ENCODE measurements at regions not wholly inside any gene's neighbourhood (a gene's known extent, or its start where the extent isn't known, plus 50 kb on each side); places are given as distances from the start of the nearest gene placed in this dataset.

DNA sequence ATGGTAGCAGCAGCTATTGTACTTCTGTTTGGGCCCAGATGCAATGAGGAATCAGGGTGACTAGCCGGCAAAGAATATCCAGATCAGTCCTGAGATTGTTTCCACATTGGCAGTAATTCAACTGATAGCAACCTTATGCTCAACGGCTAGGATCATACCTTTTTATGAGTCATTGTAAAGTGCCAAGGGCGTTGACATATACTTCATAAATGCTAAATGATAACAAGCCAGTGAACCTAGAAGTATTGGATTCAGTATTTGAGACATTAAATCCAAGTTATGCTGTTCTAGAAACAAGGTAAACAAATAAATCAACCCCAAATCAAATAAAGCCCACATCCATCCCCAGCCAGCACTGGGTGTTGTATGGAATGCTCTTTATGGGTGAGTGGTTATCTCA lies 207.1 kb upstream of the ZFHX3 start:
- no peak for DNase-seq (ENCODE audit: low spot score)

DNA sequence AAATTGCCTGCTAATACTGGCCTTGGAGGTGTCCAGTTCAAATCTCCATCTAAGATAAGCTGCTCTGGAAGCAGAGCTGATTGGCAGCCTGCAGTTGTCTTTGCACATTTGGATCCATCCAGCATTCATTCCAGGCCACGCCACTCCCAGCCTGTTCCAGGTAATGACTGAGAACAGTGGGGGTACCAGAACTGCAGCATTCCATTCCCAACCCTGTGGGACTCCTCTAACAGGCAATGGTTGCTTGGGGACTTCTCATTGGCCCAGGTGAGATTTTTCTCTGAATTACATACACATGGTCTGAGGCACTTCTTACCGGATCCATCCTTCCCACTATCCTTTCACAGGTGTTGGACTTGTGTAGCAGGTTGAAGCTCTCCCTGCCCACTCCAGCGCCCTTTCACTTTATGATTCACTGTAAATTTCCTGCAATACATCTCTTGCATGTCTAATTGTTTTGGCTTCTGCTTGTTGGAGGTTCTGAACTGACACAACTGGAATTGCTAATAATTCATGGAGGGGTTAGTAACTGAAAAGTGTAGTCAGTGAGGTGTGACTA lies 206.1 kb upstream of the ZFHX3 start:
- DNase-seq (ENCODE audit: low spot score): no peak

DNA sequence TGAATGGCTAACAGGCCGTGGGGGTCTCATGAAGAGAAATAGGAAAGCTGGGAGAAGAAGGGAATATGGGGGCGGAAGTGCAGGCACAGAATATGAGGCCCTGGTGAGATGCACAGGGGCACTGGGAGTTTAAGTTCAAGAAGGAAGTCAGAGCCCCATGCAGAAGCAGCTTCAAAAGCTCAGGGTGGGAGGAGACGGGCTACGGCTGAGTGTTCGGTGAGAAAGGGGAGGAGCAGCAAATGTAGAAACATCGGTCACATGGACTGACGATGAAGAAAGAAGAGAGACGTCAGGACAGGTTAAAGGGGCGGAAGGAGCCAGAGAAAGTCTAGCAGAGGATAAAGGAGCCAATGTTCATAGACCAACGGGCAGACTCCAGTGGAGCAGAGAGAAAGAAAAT lies 204.5 kb upstream of the ZFHX3 start:
- no peak for DNase-seq (ENCODE audit: low spot score)

DNA sequence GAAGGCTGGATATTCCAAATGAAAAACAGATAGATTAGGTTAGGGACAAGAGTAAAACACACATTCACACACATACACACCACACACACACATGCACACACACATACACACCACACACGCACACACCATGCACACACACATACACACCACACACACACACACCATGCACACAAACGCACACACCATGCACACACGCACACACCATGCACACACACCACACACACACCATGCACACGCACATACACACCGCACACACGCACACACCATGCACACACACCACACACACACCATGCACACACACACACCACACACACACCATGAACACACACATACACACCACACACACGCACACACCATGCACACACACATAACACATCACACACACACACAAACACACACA lies 203.7 kb upstream of the ZFHX3 start:
- DNase-seq (ENCODE audit: low spot score): no peak

DNA sequence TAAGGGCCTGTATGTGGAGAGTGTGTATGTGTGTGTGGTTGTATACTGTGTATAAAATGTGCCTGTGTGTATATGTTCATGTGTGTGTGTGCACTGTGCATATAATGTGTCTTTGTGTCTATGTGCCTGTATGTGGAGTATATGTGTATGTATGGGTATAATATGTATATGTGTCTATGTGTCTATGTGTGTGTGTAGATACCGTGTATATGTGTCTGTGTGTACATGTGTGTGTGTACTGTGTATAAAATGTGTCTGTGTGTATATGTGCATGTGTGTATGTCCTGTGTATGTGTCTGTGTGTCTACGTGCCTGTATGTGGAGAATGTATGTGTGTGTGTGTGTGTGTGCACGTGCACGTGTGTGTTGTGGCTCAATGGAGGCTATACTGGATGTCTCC lies 200.4 kb upstream of the ZFHX3 start:
- no peak for DNase-seq (ENCODE audit: low spot score)

DNA sequence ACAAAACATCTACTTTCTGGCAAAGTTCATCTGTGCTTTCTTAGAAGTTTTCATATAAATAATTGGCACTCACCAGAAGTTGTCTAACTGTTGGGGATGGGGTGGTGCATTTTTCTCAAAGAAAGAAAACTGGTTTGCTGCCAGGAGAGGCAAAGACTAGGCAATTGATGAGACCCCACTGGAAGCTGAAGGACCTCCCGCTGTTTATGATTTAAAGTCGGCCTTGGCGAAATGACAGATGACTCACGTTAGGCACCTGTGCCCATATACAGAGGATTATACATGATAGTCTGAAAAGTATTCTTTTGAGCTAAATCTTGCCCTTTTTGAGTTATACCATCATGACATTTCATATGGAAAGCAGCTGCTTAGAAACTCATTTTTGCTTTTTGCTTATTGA lies 193.0 kb upstream of the ZFHX3 start:
- no peak for DNase-seq (ENCODE audit: low spot score)

DNA sequence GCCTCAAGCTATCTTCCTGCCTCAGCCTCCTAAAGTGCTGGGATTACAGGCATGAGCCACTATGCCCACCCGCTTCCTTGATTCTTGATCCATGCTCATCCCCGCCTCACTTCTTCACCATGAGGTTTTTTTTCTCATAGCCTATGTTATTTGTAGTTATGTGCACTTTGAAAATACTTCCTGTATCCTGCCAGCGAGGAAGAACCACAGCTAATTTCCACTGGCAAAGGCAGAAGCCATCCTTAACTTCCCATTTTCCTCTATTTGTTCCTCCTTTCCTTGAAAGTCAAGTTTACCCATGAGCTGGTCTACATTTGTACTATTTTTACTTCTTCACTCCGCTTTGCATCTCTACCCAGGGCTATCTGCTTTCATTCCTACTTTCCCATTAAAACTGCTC lies 189.7 kb upstream of the ZFHX3 start:
- DNase-seq (ENCODE audit: low spot score): no peak

DNA sequence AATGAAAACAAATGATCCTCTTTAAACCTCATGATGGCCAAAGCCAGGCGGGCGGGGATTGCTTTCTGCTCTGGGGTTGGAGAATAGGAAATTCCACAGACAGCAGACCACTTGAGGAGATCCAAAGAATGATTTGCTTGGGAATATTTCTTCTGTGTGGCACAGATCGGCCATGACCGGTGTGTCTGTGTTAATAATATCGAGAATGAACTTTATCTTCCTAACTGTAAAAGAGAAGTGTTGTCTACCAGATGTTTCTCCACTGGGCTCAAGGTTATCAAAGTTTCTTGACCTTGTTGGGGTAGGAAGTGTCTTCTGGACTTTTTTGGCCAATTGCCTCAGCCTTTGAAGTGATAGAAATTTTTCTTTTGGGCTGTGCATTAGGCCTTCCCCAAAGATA lies 186.6 kb upstream of the ZFHX3 start:
- DNase-seq (ENCODE audit: low spot score): no peak

DNA sequence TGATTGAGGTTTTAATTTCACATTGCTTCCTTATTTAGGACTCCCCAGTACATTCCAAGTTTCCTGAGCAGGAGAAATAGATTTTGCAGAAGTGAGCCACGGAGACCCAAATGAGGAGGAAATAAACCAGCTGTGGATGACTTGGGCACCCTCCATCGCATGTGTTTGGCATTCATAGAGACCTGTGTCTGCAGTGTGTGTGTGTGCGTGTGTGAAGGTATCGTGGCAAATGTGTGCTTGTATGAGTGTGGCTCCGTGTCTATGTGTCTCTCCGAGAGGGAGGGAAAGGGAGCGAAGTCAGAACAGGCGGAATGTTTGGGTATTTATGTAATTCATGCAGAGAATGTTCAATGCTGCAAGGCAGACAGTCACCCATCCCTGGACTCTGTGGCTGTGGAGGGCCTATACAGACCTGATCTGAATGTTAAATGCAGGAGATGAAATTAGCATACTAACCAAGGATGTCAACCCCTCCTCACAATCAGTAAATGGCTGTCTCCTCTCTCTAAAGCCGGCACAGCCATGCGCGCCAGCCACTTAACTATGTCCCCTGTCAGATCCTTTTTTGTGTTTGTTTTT lies 186.0 kb upstream of the ZFHX3 start:
- DNase-seq (ENCODE audit: low spot score): no peak

DNA sequence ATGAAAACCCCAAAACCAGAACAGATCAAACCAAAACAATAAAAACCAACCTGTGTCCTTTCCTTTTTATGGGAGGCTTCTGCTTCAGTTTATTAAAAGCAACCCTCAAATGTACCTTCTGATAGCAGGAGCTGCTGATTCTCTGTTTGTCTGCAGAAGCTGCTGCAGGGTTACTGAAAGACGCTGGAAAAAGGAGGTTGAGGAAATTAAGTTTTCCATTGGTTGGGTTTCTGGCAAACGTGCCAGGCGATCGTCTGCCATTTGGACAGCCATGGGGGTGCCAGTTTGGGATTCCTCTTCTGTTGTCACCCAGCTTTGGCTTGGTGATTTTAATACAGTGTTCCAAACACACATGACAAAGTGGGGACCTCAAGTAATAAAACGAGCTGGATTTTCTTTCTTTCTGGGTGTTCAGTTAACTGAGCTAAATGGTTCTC lies 185.4 kb upstream of the ZFHX3 start:
- DNase-seq (ENCODE audit: low spot score): no peak

DNA sequence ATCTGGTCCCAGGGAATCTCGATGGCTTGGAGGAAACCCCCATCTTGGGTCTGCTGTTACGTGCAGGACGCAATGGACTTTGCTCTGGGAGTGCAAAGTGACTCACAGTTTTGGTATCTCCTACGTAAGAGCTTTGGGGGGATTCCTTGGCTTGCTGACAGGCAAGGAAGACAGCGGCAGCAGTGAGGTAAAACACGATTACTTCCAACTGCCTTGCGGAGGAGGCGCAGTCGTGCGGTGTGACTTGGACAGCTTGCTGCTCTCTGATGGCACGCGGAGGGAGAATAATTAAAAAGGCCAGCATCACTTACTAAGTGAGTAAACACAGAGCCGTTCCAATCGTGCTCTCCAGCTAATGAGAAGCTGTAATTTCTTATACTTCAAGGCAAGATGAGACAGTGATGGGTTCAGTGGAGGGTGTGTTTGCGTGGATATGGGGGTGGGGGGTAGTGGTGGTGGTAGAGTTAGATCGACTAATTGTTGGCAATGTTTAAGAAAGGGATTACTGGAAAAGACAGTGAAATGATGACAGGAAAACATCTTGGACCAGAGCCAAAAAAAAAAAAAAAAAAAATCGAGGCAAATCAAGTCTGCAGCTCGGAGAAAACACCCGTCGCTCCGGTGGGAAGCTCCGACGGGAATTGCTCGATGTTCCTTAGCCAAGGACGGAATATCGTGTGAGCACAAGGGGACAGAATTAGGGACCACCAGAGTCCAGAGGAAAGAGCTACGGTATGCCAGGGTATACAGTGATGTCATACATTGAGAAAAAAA lies 184.8 kb upstream of the ZFHX3 start:
- peak; percentile 72 for DNase-seq (ENCODE audit: low spot score)

DNA sequence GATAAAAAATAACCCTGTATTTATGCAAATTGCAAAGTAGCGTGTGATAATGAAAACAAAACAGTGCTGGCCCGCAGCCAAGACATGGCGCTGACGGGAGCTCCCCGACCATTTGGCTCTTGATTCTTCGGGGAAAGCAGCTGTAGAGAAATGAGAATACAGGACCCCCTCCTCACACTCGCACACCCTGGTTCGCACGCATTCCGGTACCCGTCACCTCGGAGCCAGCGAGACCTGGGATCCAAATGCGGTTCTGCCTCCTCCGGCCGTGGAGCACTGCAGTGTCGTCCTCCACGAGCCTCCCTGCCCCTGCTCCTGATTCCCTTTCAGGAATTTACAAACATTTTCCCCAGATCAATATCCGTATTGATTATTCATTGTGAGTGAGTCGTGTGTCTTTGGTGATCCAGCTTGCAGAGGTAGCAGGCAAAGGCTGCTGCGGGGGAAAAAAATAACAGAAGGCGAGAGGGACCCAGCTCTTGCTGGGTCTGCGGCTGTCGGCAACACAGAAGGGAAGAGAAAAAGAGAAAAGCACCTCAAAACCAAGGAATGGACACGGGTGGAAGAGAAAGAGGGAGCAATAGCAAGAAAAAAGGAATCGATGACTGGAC lies 184.1 kb upstream of the ZFHX3 start:
- no peak for DNase-seq (ENCODE audit: low spot score)

DNA sequence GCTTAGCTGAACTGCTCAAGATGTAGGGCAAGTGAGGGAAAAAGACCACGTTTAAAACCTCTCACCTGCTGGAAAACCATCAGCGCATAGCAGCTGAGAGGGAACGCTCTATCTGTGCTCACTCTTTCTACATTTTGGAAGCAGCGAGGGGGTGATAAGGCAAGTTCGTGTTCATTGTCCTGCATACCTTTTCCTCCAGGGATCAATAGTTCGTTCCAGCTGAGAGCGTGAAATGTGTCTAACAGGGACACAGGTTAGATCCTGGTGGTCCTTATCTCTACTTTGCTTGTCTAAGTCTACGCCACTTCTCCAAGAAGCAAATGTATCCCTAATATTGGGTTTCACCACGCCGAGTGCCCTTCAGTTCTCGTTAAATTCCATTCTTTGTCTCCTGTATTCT lies 183.5 kb upstream of the ZFHX3 start:
- no peak for DNase-seq (ENCODE audit: low spot score)

DNA sequence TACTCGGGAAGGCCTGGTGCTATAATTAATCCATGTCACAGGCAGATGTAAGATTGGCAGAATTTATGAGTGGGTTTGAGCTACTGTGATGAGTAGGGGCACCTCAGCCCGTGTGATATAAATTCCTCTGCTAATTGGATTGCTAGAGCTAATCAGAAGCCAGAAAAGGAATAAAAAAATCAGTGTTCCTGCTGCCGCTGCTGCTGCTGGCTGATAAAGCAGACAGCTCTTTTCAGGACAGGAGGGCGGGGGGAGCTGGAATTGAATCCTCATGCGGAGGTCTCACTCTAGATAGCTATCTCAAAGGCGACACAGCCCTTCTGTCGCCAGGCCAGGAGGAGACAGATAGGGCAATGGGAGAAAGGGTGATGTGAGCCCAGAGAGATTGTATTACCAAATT lies 182.7 kb upstream of the ZFHX3 start:
- no peak for DNase-seq (ENCODE audit: low spot score)

DNA sequence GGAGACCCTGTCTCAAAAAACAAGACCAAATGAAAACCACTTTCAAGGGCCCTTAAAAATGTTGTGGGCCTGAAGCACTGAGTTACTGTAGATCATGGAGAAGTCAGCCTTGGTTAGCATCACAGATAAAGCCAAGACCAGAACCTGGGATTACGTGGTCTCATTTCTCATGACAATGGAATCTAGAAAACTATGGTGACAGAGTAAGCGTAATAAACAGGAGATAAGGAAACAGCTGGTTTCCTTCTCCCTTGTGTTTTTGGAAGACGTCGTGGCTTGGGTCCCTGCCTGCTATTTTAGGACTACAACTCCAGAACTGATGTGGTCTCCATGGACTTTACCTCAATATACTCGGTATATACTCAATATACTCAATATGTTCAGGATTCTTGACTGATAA lies 180.7 kb upstream of the ZFHX3 start:
- peak; percentile 40 for DNase-seq (ENCODE audit: low spot score)

DNA sequence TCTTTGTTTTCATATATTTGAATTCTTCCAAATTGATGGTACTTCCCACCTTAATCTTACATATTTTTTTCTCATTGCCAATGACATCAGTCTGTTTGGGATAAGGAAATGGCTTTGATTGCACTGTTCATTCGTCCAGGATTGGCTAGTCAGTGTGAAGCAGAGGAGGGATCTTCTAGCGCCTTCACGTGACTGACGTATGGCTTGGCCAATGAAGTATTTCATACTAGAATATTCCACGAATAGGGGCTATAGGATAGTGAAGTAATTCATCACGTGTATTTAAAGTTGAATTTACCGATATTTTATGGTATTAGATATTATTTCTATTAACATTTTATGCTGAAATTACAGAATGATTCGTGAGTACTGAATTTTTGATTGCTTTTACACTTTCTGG lies 178.7 kb upstream of the ZFHX3 start:
- no peak for DNase-seq (ENCODE audit: low spot score)

DNA sequence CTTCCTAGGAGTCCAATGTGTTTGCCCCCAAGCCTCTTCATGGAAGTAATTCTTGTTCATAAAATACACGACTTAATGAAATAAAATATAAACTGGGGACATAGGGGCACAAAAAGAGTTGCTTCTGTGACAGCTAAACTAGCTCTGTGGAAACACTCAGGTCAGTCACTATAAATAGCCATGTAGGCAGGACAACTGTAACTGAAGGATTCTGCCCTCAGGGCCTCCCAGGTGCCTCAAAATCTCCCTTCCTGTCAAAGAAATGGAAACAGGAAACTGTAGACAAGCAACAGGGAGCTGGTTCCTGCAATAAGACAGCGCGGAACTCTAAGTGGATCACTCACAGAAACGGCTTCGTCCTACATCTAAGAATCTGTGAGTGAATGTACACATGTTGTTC lies 178.1 kb upstream of the ZFHX3 start:
- DNase-seq (ENCODE audit: low spot score): no peak

DNA sequence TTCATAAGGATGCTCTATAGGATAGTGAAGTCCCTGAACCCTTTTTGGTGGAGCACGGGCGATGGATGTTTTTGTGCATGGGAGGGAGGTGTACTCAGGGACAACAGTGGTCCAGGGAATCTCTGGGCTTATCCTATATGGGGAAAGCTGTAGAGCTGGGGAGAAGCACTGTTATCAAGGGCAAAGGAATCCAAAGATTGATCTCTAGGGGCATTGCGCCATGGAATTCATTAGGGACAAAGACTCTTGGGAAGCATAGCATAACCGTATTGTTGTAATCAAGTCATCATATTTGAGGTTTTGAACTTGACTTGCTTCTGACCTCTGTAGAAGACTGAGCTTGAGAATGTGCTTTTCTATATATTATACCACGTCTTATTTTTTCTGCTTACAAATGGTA lies 172.9 kb upstream of the ZFHX3 start:
- no peak for DNase-seq (ENCODE audit: low spot score)

DNA sequence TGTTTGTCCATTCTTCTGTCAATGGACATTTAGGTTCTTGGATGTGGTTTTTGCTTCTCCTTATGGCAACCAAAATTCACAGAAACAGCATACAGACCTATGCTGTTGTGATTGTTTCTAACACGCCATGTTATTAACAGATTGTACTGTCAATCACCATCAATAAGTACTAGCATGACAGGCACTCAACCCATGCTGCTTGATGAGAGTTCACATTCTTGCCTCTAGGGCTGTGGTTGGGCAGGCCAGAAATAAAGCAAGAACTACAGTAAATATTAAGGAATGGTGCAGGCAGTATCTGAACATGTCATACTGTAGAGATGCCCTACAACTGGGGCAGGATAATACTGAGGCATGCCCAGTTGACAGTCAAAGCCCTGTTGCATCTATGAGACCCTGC lies 171.2 kb upstream of the ZFHX3 start:
- no peak for DNase-seq (ENCODE audit: low spot score)

DNA sequence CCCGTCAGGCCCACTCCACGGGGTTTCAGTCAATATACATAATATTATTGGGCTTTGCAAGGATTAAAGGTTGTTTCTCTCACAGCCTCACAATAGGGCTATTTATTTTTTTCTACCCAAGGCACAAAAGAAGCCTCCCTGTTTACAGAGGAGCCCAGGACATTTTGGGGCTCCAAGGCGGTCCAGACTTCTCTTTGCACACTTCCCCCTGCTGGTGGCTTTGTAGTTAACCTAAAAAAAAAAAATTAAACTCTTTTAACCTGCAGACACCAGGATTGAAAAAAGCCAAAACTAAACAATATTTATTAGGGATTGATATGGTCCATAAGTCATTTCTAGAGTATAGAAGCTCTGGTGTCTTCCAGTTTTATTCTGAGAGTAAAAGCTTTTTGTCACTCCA lies 169.7 kb upstream of the ZFHX3 start:
- no peak for DNase-seq (ENCODE audit: low spot score)

DNA sequence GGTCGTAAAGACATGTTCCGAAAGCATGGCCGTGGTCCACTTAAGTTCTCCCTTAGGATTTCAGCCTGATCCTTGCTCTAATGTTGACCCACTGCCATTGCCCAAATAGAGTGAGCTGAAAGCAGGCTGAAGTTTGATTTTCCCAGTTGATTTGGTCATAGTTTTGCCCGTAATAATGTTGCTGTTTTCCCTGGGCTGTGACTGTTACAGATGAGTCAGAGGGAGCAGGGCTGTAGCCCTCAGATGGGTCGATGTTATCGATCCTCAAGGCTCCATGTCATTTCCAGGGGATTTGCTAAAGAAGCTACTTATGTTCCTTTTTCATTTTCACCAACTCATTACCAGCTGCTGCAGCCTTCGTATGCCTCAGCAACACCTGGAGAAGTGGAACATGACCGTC lies 169.0 kb upstream of the ZFHX3 start:
- no peak for DNase-seq (ENCODE audit: low spot score)

DNA sequence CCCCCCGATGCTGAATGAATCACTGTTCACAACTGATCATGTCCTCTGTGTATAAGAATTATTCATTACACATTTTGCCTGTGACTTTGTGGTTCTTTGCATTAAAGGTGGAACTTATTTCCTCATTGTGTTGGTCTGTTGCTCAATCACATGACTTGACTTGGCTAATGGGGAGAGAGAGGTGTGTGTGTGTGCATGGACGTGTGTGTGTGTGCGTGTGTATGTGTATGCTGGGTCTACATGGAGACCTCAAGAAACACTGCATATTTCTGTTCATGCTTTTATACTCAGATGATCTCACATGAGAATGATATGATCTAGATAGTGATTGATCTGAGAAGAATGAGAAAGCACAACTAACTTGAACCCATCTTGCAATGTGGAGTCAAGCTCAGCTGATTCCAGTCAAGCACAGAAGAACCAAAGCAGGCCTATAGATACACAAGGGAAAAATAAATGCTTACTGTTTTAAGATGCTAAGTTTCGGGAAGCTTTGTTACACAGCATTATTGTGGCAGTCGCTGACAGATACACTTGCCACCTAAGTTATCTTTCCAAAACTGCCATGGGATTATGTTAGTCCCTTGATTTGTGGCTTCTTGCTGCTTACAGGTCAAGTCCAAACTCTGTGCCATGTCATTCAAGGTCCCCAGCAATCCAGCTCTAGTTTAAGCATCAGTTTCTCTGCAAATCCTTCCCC lies 167.9 kb upstream of the ZFHX3 start:
- DNase-seq (ENCODE audit: low spot score): no peak

Data from AG20443 (cell line).